ENCODE measurements at regions not wholly inside any gene's neighbourhood (a gene's known extent, or its start where the extent isn't known, plus 50 kb on each side); places are given as distances from the start of the nearest gene placed in this dataset.

- TF ChIP-seq ZSCAN18 (tag by site-specific recombination; IDR thresholded peaks at IDR 0.05) (no peak), SALL2 (tag by site-specific recombination; IDR thresholded peaks at IDR 0.05; ENCODE audit: borderline replicate concordance) (no peak)
Observed at GRCh38 chr12:77745624-77746023, 85.1 kb upstream of the NAV3 start (continued).

- Histone ChIP-seq H3K27ac (ENCODE audit: extremely low read depth, low read depth, low read length) (no peak overlapping the region), H3K4me1 (ENCODE audit: control insufficient read depth, insufficient read depth, low read length) (0 out of 2 replicates have a peak, but pooled peaks cover 2% of the 10 kb centered on the region), H3K4me3 (ENCODE audit: low read depth, low read length) (no peak overlapping the region), H3K36me3 (ENCODE audit: control insufficient read depth in 2 of 2, insufficient read depth in 1 of 2, low read length in 2 of 2) (no peaks in the 10 kb centered on the region), H3K9me3 (ENCODE audit: control insufficient read depth, insufficient read depth, low read depth, low read length) (no peaks in the 10 kb centered on the region; the same call in 1 of the 2 replicates)
- POLR2A ChIA-PET: no interaction called here
- TF ChIP-seq SP3 (tag by site-specific recombination; IDR thresholded peaks at IDR 0.05) (no peak), REST (tag by site-specific recombination; IDR thresholded peaks at IDR 0.05) (no peak)
- CTCF ChIA-PET: interaction anchor here (2.2 kb wide), 1 partner anchor 183 kb away, joined by 9 read pairs; no protein-coding TSS in a partner anchor
Observed at GRCh38 chr12:77742631-77743030, 88.1 kb upstream of the NAV3 start.

GRCh38 chr12:77741974-77742517 lies 88.6 kb upstream of the NAV3 start:
- H3K4me3 ChIP-seq (ENCODE audit: low read depth, low read length): no peak overlapping the region
- 0 out of 2 replicates have a peak, but pooled peaks cover 2% of the 10 kb centered on the region for H3K4me1 ChIP-seq (ENCODE audit: control insufficient read depth, insufficient read depth, low read length)
- H3K36me3 ChIP-seq (ENCODE audit: control insufficient read depth in 2 of 2, insufficient read depth in 1 of 2, low read length in 2 of 2): no peaks in the 10 kb centered on the region
- POLR2A ChIA-PET: no interaction called here
- H3K9me3 ChIP-seq (ENCODE audit: control insufficient read depth, insufficient read depth, low read depth, low read length): no peaks in the 10 kb centered on the region; the same call in 1 of the 2 replicates
- TF ChIP-seq ZNF18 (tag by site-specific recombination; IDR thresholded peaks at IDR 0.05) (no peak), ZNF621 (tag by site-specific recombination; IDR thresholded peaks at IDR 0.05) (no peak), ZNF16 (tag by site-specific recombination; IDR thresholded peaks at IDR 0.05; ENCODE audit: low read depth) (no peak), KLF16 (tag by site-specific recombination; IDR thresholded peaks at IDR 0.05) (no peak), RBAK (tag by site-specific recombination; IDR thresholded peaks at IDR 0.05) (no peak), ZNF514 (tag by site-specific recombination; IDR thresholded peaks at IDR 0.05) (no peak), ZNF2 (tag by site-specific recombination; IDR thresholded peaks at IDR 0.05) (no peak), ZNF785 (tag by site-specific recombination; IDR thresholded peaks at IDR 0.05) (no peak), SETDB1 (IDR thresholded peaks at IDR 0.05; ENCODE audit: insufficient read length, low read length) (no peak), ZNF660 (tag by site-specific recombination; IDR thresholded peaks at IDR 0.05) (no peak), ZNF76 (tag by site-specific recombination; IDR thresholded peaks at IDR 0.05; ENCODE audit: borderline replicate concordance, low read depth) (no peak), GLIS2 (tag by site-specific recombination; IDR thresholded peaks at IDR 0.05) (no peak), ZSCAN16 (tag by site-specific recombination; IDR thresholded peaks at IDR 0.05) (no peak), PRDM4 (tag by site-specific recombination; IDR thresholded peaks at IDR 0.05) (no peak), ZNF449 (tag by site-specific recombination; IDR thresholded peaks at IDR 0.05) (no peak)
- CTCF ChIA-PET: interaction anchor here (2.2 kb wide), 1 partner anchor 184 kb away, joined by 9 read pairs; no protein-coding TSS in a partner anchor
- H3K27ac ChIP-seq (ENCODE audit: extremely low read depth, low read depth, low read length): no peak overlapping the region

Measured in HEK293 (cell line).